KMS-11 (cell line): ENCODE measurements at regions not wholly inside any gene's neighbourhood (a gene's known extent, or its start where the extent isn't known, plus 50 kb on each side); places are given as distances from the start of the nearest gene placed in this dataset.

Experiments
- H2AFZ ChIP-seq: fragments of 200-600 bp; sonication (generic); 2 replicates; pipeline ENCODE4 v1.6.1; 2016; ENCODE audit warnings: antibody characterized with exemption, mixed run types, low read depth
- H3K27ac ChIP-seq: fragments of 200-600 bp; sonication (generic); 2 replicates; pipeline ENCODE4 v1.6.1; 2016; ENCODE audit warnings: mild to moderate bottlenecking, mixed run types
- H3K27me3 ChIP-seq: fragments of 200-600 bp; sonication (generic); 2 replicates; pipeline ENCODE4 v1.6.1; 2017; ENCODE audit warnings: mild to moderate bottlenecking, low read depth, mixed run types, moderate library complexity; ENCODE audit not compliant: insufficient read depth
- H3K36me3 ChIP-seq: fragments of 200-600 bp; sonication (generic); 2 replicates; pipeline ENCODE4 v1.6.1; 2017; ENCODE audit warnings: mild to moderate bottlenecking, mixed run types; ENCODE audit not compliant: insufficient read depth
- H3K4me1 ChIP-seq: fragments of 200-600 bp; sonication (generic); 2 replicates; pipeline ENCODE4 v1.6.1; 2016; ENCODE audit warnings: mild to moderate bottlenecking, low read depth, mixed run types; ENCODE audit not compliant: poor library complexity, severe bottlenecking
- H3K4me2 ChIP-seq: fragments of 200-600 bp; sonication (generic); 2 replicates; pipeline ENCODE4 v1.7.0; 2016; ENCODE audit warnings: mild to moderate bottlenecking, mixed run types
- H3K4me3 ChIP-seq: fragments of 200-600 bp; sonication (generic); IDR thresholded peaks from 2 replicates; pipeline ENCODE4 v1.6.1; 2017; ENCODE audit warnings: low read depth, low read length, mixed read lengths; ENCODE audit not compliant: insufficient read depth
- H3K79me2 ChIP-seq: fragments of 200-600 bp; sonication (generic); 2 replicates; pipeline ENCODE4 v1.6.1; 2016; ENCODE audit warnings: low read depth, mixed run types; ENCODE audit not compliant: insufficient read depth
- H3K9ac ChIP-seq: fragments of 200-600 bp; sonication (generic); 2 replicates; pipeline ENCODE4 v1.6.1; 2016; ENCODE audit warnings: mild to moderate bottlenecking, mixed run types
- H4K20me1 ChIP-seq: fragments of 200-600 bp; sonication (generic); 2 replicates; pipeline ENCODE4 v1.6.1; 2016; ENCODE audit warnings: mild to moderate bottlenecking, mixed run types; ENCODE audit not compliant: insufficient read depth
- TF ChIP-seq, protein P1 (sequence below): fragments of 200-600 bp; sonication (generic); conservative IDR thresholded peaks from 2 replicates; pipeline ENCODE4 v1.6.1; 2017; ENCODE audit warnings: low read depth, mild to moderate bottlenecking, antibody characterized with exemption, low read length, moderate library complexity, mixed read lengths

DNA sequence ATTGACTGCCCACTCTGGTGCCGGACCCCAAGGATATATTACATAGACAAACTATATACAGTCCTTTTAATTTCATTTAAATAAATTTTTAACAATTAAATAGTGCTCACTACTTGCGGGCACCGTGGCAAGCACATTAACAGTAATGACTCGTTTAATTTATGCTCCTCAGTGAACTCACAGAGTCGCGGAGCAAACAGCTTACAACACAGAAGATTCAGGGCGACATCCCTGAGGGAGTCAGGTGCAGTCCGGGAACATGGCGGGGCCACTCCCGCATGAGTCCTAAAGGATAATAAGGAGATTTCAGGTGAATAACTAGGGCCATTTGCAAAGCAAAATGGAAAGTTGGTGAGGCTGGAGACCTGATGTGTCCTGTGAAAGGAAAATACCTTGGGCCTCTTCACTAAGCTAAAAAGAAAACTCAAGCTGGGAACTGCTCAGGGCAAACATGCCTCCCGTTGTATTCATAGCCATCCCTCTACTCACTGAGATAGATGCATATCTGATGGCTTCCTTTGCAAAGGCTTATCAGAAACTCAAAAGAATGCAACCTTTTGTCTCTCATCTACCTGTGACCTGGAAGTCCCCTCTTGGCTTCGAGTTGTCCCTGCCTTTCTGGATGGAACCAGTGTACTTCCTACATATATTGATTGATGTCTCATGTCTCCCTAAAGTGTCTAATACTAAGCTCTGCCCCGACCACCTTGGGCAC lies 125.6 kb downstream of the KLF6 start:
- H3K4me3 ChIP-seq, result no peak overlapping the region
- no peak overlapping the region for H3K27ac ChIP-seq
- no peak overlapping the region for H3K4me2 ChIP-seq
- no peaks in the 10 kb centered on the region for H3K79me2 ChIP-seq
- TF ChIP-seq, protein P1, sequence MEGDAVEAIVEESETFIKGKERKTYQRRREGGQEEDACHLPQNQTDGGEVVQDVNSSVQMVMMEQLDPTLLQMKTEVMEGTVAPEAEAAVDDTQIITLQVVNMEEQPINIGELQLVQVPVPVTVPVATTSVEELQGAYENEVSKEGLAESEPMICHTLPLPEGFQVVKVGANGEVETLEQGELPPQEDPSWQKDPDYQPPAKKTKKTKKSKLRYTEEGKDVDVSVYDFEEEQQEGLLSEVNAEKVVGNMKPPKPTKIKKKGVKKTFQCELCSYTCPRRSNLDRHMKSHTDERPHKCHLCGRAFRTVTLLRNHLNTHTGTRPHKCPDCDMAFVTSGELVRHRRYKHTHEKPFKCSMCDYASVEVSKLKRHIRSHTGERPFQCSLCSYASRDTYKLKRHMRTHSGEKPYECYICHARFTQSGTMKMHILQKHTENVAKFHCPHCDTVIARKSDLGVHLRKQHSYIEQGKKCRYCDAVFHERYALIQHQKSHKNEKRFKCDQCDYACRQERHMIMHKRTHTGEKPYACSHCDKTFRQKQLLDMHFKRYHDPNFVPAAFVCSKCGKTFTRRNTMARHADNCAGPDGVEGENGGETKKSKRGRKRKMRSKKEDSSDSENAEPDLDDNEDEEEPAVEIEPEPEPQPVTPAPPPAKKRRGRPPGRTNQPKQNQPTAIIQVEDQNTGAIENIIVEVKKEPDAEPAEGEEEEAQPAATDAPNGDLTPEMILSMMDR, result no peak
- H3K9ac ChIP-seq, result no peak overlapping the region
- no peak overlapping the region for H2AFZ ChIP-seq
- H3K36me3 ChIP-seq, result no peaks in the 10 kb centered on the region
- H3K4me1 ChIP-seq, result no peaks in the 10 kb centered on the region
- H3K27me3 ChIP-seq, result no peaks in the 10 kb centered on the region
- no peaks in the 10 kb centered on the region for H4K20me1 ChIP-seq

- Histone ChIP-seq H3K36me3 (no peaks in the 10 kb centered on the region), H3K27me3 (no peaks in the 10 kb centered on the region), H3K79me2 (no peaks in the 10 kb centered on the region), H2AFZ (no peak overlapping the region), H3K4me3 (no peak overlapping the region), H3K4me1 (no peaks in the 10 kb centered on the region), H4K20me1 (no peaks in the 10 kb centered on the region), H3K27ac (no peak overlapping the region), H3K9ac (no peak overlapping the region), H3K4me2 (no peak overlapping the region)
- TF ChIP-seq, protein P1, result no peak
Observed at GRCh38 chr10:3658766-3659165, 126.2 kb downstream of the KLF6 start.

GRCh38 chr10:3656214-3656613 lies 128.8 kb downstream of the KLF6 start:
- Histone ChIP-seq H3K27ac (no peak overlapping the region), H3K4me2 (no peak overlapping the region), H3K27me3 (no peaks in the 10 kb centered on the region), H3K79me2 (no peaks in the 10 kb centered on the region), H4K20me1 (no peaks in the 10 kb centered on the region), H3K9ac (no peak overlapping the region), H2AFZ (no peak overlapping the region), H3K4me3 (no peak overlapping the region), H3K4me1 (no peaks in the 10 kb centered on the region), H3K36me3 (no peaks in the 10 kb centered on the region)
- TF ChIP-seq, protein P1, result no peak

- no peak overlapping the region for H2AFZ ChIP-seq
- H3K79me2 ChIP-seq, result no peaks in the 10 kb centered on the region
- H3K4me2 ChIP-seq, result no peak overlapping the region
- no peaks in the 10 kb centered on the region for H4K20me1 ChIP-seq
- H3K4me1 ChIP-seq, result no peaks in the 10 kb centered on the region
- no peak overlapping the region for H3K4me3 ChIP-seq
- H3K9ac ChIP-seq, result no peak overlapping the region
- H3K36me3 ChIP-seq, result no peaks in the 10 kb centered on the region
- no peak overlapping the region for H3K27ac ChIP-seq
- TF ChIP-seq, protein P1, result no peak
- H3K27me3 ChIP-seq, result no peaks in the 10 kb centered on the region
Observed at GRCh38 chr10:3655528-3655927, 129.5 kb downstream of the KLF6 start.
